Osteoblast (primary cell): ENCODE measurements at regions not wholly inside any gene's neighbourhood (a gene's known extent, or its start where the extent isn't known, plus 50 kb on each side); places are given as distances from the start of the nearest gene placed in this dataset.
"Not testable (repeated sequence)": the region's sequence is repeated elsewhere in the genome, so short reads cannot be mapped to it uniquely, and the experiment has no call there.

Source experiments
- DNase-seq: peaks from one replicate; pipeline ENCODE4 v3.0.0; 2011; ENCODE audit warnings: low spot score, mixed read lengths; ENCODE audit not compliant: insufficient read length; ENCODE audit errors: missing footprints
- H2AFZ ChIP-seq: 2 replicates; pipeline ENCODE4 v1.6.0; 2011; ENCODE audit warnings: mild to moderate bottlenecking, low read length
- H3K27ac ChIP-seq: 2 replicates; pipeline ENCODE4 v1.5.1; 2011; ENCODE audit warnings: mild to moderate bottlenecking, low read depth, low read length, moderate library complexity
- H3K27me3 ChIP-seq: 2 replicates; pipeline ENCODE4 v1.6.0; 2012; ENCODE audit warnings: mild to moderate bottlenecking, control low read depth, inconsistent platforms, low read length, moderate library complexity; ENCODE audit not compliant: insufficient read depth
- H3K36me3 ChIP-seq: 2 replicates; pipeline ENCODE4 v1.5.1; 2011; ENCODE audit warnings: mild to moderate bottlenecking, low read length, control low read depth, moderate library complexity; ENCODE audit not compliant: insufficient read depth
- H3K4me1 ChIP-seq: 2 replicates; pipeline ENCODE4 v1.5.1; 2011; ENCODE audit warnings: mild to moderate bottlenecking, low read length, control low read depth, moderate library complexity; ENCODE audit not compliant: insufficient read depth
- H3K4me2 ChIP-seq: 2 replicates; pipeline ENCODE4 v1.6.0; 2011; ENCODE audit warnings: mild to moderate bottlenecking, low read length; ENCODE audit not compliant: insufficient read depth
- H3K4me3 ChIP-seq: fragments of 200-600 bp; sonication (generic); 3 replicates; pipeline ENCODE4 v1.5.1; 2012; ENCODE audit warnings: mild to moderate bottlenecking, low read length, inconsistent platforms; ENCODE audit not compliant: insufficient read depth
- H3K79me2 ChIP-seq: 2 replicates; pipeline ENCODE4 v1.6.0; 2012; ENCODE audit warnings: mild to moderate bottlenecking, low read length, control low read depth, inconsistent platforms; ENCODE audit not compliant: insufficient read depth
- H3K9me3 ChIP-seq: 2 replicates; pipeline ENCODE4 v1.5.1; 2011; ENCODE audit warnings: low read depth, low read length, control low read depth
- H4K20me1 ChIP-seq: 2 replicates; pipeline ENCODE4 v1.6.0; 2012; ENCODE audit warnings: mild to moderate bottlenecking, low read length, control low read depth; ENCODE audit not compliant: insufficient read depth
- CTCF ChIP-seq: IDR thresholded peaks from 2 replicates; pipeline ENCODE4 v1.5.1; 2011; ENCODE audit warnings: mild to moderate bottlenecking, low read depth, low read length, moderate library complexity; ENCODE audit errors: extremely low read depth

- H2AFZ ChIP-seq, result no peak overlapping the region
- DNase-seq, result no peak
- H3K4me3 ChIP-seq, result no peak overlapping the region
- H3K4me1 ChIP-seq, result no peaks in the 10 kb centered on the region
- H4K20me1 ChIP-seq, result no peaks in the 10 kb centered on the region
- no peaks in the 10 kb centered on the region for H3K9me3 ChIP-seq
- no peaks in the 10 kb centered on the region for H3K79me2 ChIP-seq
- H3K27me3 ChIP-seq, result no peaks in the 10 kb centered on the region
- H3K27ac ChIP-seq, result no peak overlapping the region
- no peaks in the 10 kb centered on the region for H3K36me3 ChIP-seq
- no peak overlapping the region for H3K4me2 ChIP-seq
- TF ChIP-seq CTCF, result no peak
Measured at GRCh38 chr3:86382556-86382955, 608.4 kb downstream of the VGLL3 start.

GRCh38 chr3:86381247-86381646 lies 609.7 kb downstream of the VGLL3 start:
- no peak for DNase-seq
- TF ChIP-seq CTCF, result no peak
- H3K36me3 ChIP-seq, result no peaks in the 10 kb centered on the region
- no peak overlapping the region for H2AFZ ChIP-seq
- no peaks in the 10 kb centered on the region for H3K9me3 ChIP-seq
- H3K27ac ChIP-seq, result no peak overlapping the region
- H3K27me3 ChIP-seq, result no peaks in the 10 kb centered on the region
- no peaks in the 10 kb centered on the region for H3K79me2 ChIP-seq
- no peaks in the 10 kb centered on the region for H4K20me1 ChIP-seq
- no peak overlapping the region for H3K4me2 ChIP-seq
- H3K4me3 ChIP-seq, result no peak overlapping the region
- H3K4me1 ChIP-seq, result no peaks in the 10 kb centered on the region

DNA sequence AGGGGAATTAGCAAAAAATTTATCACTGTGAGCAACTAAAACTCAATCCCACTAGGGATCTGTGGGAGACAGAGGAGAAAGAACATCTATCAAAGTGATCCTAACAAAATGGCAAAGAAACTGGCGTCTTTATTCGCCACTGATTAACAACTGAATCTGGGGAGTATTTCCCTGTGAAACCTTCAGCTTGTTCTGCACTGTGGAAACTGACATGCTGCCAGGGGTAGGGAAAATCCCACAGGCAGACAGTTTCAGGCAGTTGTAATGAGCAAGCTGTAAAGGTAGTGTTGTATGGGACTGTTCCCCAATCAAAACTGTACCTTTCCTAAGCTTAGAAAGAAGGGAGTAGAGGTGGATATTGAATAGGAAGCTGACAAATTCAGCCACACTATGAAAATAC lies 611.7 kb downstream of the VGLL3 start:
- no peak for DNase-seq
- Histone ChIP-seq H3K79me2 (no peaks in the 10 kb centered on the region), H3K4me2 (no peak overlapping the region), H3K27ac (no peak overlapping the region), H2AFZ (no peak overlapping the region), H3K27me3 (no peaks in the 10 kb centered on the region), H3K4me3 (no peak overlapping the region), H3K36me3 (no peaks in the 10 kb centered on the region), H3K9me3 (no peaks in the 10 kb centered on the region), H4K20me1 (no peaks in the 10 kb centered on the region), H3K4me1 (no peaks in the 10 kb centered on the region)
- no peak for TF ChIP-seq CTCF

DNA sequence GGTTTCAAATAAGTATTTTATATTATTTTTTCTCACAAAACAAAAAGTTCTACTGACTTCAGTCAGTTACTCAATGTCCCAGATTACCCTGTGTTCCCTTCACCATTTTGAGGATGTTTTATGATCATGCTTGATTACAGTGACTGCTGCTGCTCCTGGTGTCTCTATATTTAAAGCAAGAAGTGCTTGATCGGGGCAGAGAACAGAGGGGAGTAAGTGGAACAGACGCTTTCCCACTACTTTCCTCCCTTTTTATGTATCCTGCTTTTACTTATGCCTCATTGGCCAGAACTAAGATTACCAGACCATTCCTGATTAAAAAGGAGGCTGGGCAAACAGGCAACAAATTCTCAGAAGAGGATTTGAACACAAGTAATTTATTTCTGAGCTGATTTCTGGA lies 612.1 kb downstream of the VGLL3 start:
- Histone ChIP-seq H3K27me3 (no peaks in the 10 kb centered on the region), H3K27ac (no peak overlapping the region), H4K20me1 (no peaks in the 10 kb centered on the region), H3K36me3 (no peaks in the 10 kb centered on the region), H3K9me3 (no peaks in the 10 kb centered on the region), H3K4me3 (no peak overlapping the region), H3K79me2 (no peaks in the 10 kb centered on the region), H2AFZ (no peak overlapping the region), H3K4me1 (no peaks in the 10 kb centered on the region), H3K4me2 (no peak overlapping the region)
- TF ChIP-seq CTCF, result no peak
- DNase-seq, result no peak

DNA sequence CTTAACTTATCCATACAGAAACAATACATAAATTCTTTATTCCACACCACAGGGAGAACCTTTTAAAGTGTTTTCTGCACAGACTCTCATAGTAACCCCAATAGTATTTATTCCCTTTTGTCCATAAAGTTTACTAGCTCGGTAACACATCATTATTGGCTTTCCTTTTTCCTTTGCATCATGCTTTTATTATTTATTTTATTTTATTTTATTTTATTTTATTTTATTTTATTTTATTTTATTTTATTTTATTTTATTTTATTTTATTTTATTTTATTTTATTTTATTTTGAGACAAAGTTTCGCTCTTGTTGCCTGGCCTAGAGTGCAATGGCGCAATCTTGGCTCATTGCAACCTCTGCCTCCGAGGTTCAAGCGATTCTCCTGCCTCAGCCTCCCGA lies 655.4 kb downstream of the VGLL3 start:
- H3K79me2 ChIP-seq, H3K4me3 ChIP-seq, DNase-seq, H3K27ac ChIP-seq, H3K36me3 ChIP-seq, H3K4me1 ChIP-seq, H3K27me3 ChIP-seq, H3K9me3 ChIP-seq, H4K20me1 ChIP-seq, H2AFZ ChIP-seq, H3K4me2 ChIP-seq: not testable (repeated sequence)
